HG02943 (cell line): ENCODE measurements at regions not wholly inside any gene's neighbourhood (a gene's known extent, or its start where the extent isn't known, plus 50 kb on each side); places are given as distances from the start of the nearest gene placed in this dataset.

Experiments used
- ATAC-seq: cut with Tn5 transposase; IDR thresholded peaks from one replicate; pipeline ENCODE4 v1.9.1; 2021; ENCODE audit warnings: mild to moderate bottlenecking, low read depth, moderate library complexity; ENCODE audit not compliant: unreplicated experiment

- no peak for ATAC-seq
Measured at GRCh38 chr5:118009741-118010297, 978.5 kb downstream of the DTWD2 start.

- ATAC-seq = no peak
Measured at GRCh38 chr5:118008779-118009178, 979.6 kb downstream of the DTWD2 start.

GRCh38 chr5:118007262-118007661 is 981.1 kb downstream of the DTWD2 start:
- ATAC-seq = no peak

GRCh38 chr5:118006219-118006618 is 982.1 kb downstream of the DTWD2 start:
- no peak for ATAC-seq

DNA sequence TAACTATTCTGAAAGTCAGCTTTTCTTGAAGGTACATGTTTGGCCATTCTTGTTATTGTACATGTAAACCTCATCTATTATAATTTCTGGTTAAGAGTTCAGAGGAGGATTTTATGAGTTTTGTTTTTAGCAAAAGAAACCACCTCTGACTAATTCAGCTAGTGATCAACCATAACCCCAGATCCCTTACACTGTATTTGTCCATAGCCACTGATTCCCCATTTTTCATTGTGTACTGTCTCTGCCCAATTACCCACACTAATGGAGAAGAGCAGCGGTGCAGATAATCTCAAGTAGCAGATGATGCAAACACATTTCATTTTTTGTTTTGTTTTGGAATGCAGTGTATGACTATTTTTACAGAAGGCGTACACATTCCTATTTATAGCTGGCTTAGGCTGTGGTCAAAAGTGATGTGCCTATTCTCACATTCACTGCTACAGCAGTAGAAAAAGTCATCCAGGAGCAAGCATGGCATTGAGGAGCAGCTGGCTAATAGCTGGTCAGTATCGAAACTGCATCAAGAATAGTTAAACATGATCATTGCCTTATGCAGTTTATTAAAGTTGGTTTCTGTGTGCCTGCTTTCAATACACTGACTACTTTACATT is 988.3 kb downstream of the DTWD2 start:
- no peak for ATAC-seq

- no peak for ATAC-seq
Measured at GRCh38 chr5:117982691-117983090, 1005.7 kb downstream of the DTWD2 start.

- ATAC-seq = no peak
Measured at GRCh38 chr5:117973785-117974184, 1014.6 kb downstream of the DTWD2 start.

- no peak for ATAC-seq
Measured at GRCh38 chr5:117955831-117956230, 1032.5 kb downstream of the DTWD2 start.

DNA sequence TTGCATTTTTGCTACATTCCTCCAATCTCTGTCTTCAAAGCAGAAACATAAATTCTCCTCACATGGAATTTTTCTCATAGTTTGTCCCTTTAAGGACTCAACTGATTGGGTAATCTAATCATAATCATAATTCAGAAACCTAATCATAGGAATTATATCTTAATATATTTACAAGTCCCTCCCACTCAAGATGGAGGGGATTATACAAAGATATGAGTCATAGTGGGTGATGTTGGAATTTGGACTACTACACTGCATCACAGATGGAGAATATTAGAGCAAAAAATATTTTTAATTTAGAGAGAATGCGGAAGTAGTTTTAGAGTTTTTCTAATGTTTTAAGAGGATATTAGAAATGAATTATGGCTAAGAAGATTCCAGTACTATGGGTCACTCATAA is 1034.0 kb downstream of the DTWD2 start:
- no peak for ATAC-seq

GRCh38 chr5:117953272-117953671 is 1035.1 kb downstream of the DTWD2 start:
- no peak for ATAC-seq

DNA sequence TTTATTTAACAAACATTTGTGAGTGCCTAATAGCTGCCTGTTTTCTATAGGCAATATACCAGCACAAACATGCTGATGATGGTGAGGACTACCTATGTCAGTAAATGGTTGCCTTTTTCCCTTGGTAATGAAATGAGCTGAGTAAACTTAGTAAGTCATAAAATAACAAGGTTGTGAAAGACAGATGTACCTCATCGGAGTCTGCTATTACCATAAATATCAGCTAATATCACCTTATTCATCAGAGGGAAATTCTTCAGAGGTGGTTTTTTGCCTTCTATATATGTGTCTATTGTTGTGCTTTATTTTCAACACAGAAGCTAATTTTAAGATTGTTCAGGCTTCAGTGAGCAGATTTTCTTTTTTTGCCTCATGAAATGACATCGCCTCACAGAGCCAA is 1040.5 kb downstream of the DTWD2 start:
- no peak for ATAC-seq

- ATAC-seq = no peak
Measured at GRCh38 chr5:117947121-117947520, 1041.2 kb downstream of the DTWD2 start.

GRCh38 chr5:117945258-117945657 is 1043.1 kb downstream of the DTWD2 start:
- no peak for ATAC-seq

GRCh38 chr5:117943541-117943940 is 1044.8 kb downstream of the DTWD2 start:
- ATAC-seq = no peak

DNA sequence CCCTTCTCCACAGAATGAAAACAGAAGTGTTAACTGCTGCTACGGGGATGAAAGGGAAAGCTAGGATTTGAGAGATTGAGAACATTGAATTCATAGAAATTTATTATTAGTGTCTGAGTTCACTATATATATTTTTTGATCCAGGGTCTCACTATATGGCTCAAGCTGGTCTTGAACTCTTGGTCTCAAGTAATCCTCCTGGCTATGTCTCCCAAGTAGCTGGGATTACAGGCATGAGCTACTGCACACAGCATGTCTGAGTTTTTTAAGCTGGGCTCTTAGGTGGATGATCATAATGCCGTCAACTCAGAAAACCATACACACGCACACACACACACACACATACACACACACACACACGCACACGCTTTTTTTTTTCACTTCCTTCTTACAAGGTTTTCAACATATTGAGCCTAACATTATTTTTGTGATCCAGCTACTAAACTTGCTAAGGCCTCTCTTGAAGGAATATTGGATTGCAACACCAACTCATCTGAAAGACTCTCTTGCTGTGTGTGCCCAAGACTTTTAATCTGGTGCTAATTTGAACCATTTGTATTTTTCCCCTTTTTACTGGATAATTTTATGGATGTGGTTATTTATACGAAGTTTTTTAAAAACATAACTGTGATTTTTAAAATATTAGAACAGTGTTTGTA is 1045.4 kb downstream of the DTWD2 start:
- ATAC-seq = no peak

DNA sequence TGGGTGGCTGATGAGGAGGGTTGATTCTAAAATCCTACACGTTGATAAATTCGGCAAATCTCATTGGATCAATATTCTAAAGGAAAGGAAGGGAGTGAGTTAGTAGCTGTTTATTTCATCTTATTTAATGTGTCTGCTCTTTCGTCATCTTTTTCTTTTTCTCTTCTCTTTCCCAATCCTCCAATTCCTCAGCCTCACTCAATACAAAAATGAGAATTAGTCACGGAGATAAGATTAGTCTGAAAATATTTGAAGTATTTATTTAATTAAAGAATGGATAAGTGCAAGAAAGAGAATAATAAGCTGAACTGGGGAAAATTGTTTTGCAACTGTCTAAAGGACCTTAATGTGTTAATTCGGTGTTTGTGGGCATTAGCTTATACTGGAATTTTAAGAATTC is 1095.1 kb downstream of the DTWD2 start:
- ATAC-seq = no peak

GRCh38 chr5:117892360-117892759 is 1096.0 kb downstream of the DTWD2 start:
- no peak for ATAC-seq

DNA sequence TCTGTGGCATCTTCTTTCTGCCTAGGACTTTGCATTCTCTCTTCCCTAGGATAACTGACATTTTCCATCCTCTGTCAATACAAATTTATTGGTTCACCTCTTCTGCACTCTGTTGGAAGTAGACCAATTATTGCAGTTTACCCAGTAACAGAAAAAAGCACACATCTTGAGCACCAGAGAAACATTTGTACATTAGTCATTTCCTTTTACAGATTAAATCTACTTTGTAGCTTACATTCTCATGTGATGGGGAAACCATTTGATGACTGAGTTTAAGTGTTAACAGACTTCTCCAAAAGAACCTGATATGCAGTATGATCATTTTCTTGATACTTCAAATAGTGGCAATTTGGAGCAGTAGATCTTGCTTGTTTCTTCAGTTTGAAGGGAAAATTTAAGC is 1098.8 kb downstream of the DTWD2 start:
- no peak for ATAC-seq

- ATAC-seq = peak; percentile 89
Measured at GRCh38 chr5:117888688-117889087, 1099.7 kb downstream of the DTWD2 start.

- ATAC-seq = no peak
Measured at GRCh38 chr5:117881426-117882230, 1106.7 kb downstream of the DTWD2 start.

DNA sequence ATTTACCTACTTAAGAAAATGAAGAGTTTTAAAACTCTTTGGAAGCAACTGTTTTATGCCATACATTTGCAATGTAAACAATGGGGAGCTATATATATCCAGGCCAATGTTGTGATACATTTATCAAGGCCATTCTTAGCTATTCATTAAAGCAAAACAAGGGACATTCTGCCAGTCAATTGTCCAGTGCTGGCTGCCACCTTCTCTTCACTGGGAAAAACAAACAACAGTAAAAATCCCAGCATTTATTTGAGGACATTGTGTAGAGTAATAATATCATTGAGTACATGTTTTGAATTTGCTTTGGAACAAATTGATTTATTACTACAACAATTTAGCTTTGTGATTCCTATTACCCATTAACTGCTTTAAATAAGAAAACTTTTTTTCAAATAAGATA is 1107.4 kb downstream of the DTWD2 start:
- ATAC-seq = no peak
